Frontal cortex (tissue), 3 donors: ENCODE measurements at regions not wholly inside any gene's neighbourhood (a gene's known extent, or its start where the extent isn't known, plus 50 kb on each side); places are given as distances from the start of the nearest gene placed in this dataset.
"Not testable (repeated sequence)": the region's sequence is repeated elsewhere in the genome, so short reads cannot be mapped to it uniquely, and the experiment has no call there.

Experiments used
- DNase-seq, 2 donors: peaks; one replicate each; pipeline ENCODE4 v3.0.0; 2012; ENCODE audit warnings: low spot score in 2 of 2
- FAIRE-seq: peaks from 2 replicates; lab custom pipeline; 2012; peaks lifted over from hg19 to GRCh38; lab: Jason Lieb, UNC
- donor health status: control.
- donor health status: control.
- donor health status: control.

DNA sequence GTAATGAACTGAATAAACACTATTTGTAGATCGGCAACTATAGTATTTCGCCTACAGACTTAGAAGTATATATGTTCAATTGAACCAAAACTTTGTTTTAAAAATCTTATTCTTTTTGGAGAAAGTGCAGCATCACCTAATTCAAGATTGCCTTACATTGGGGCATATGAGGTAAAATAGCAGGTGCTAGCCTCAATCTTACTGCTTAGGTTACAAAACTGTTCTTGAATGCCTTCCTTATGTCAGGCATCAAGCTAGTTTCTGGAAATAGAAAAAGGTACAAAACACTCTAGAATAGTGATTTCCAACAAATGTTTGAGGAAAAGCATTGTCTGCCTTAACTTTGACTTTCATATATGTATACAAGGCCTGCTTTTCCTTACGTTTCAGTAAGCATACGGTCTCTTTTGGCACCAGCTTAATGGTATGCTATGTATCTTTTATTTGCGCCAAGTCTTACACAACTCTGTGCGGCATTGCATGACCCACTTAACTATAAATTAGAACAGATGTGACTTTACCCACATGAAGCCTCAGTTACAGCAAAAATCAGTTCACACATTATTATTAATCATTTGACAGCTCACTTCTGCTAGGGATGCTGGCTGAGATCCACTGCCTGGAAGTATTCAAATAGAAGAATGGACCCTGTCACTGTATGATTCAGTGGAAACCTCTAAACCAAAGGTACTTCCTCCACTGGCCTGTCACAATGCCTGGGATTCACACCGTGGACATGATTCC lies 174.1 kb downstream of the PRELID2 start:
- no peak for DNase-seq
- FAIRE-seq, result no peak

DNA sequence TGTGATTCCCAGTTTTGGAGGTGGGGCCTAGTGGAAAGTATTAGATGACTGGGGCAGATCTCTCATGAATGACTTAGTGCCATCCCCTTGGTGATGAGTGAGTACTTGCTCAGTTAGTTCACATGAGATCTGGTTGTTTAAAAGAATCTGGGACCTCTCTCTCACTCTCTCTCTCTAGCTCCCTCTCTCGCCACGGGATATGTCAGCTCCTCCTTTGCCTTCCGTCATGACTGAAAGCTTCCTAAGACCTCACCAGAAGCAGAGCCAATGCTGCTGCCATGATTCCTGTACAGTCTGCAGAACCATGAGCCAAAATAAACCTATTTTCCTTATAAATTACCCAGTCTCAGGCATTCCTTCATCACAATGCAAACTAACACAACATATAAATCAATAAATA lies 176.7 kb downstream of the PRELID2 start:
- FAIRE-seq, result no peak
- DNase-seq, result no peak

DNA sequence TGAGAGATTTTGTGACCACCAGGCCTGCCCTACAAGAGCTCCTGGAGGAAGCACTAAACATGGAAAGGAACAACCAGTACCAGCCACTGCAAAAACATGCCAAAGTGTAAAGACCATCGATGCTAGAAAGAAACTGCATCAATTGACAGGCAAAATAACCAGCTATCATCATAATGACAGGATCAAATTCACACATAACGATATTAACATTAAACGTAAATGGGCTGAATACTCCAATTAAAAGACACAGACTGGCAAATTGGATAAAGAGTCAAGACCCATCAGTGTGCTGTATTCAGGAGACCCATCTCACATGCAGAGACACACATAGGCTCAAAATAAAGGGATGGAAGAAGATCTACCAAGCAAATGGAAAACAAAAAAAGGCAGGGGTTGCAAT lies 182.4 kb downstream of the PRELID2 start:
- FAIRE-seq, DNase-seq: not testable (repeated sequence)

DNA sequence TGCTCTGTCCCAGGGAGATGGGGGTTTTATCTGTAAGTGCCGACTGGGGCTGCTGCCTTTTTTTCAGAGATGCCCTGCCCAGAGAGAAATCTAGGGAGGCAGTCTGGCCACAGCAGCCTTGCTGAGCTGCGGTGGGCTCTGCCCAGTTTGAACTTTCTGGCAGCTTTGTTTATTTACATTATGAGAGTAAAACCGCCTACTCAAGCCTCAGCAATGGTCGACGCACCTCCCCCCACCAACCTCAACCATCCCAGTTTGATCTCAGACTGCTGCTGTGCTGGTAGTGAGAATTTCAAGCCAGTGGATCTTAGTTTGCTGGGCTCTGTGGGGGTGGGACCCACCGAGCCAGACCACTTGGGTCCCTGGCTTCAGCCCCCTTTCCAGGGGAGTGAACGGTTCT lies 188.0 kb downstream of the PRELID2 start:
- DNase-seq, FAIRE-seq: not testable (repeated sequence)

DNA sequence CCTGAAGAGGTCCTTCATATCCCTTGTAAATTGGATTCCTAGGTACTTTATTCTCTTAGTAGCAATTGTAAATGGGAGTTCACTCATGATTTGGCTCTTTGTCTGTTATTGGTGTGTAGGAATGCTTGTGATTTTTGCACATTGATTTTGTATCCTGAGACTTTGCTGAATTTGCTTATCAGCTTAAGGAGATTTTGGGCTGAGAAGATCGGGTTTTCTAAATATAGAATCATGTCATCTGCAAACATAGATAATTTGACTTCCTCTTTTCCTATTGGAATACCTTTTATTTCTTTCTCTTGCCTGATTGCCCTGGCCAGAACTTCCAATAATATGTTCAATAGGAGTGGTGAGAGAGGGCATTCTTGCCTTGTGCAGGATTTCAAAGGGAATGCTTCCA lies 191.9 kb downstream of the PRELID2 start:
- not testable (repeated sequence) for DNase-seq

DNA sequence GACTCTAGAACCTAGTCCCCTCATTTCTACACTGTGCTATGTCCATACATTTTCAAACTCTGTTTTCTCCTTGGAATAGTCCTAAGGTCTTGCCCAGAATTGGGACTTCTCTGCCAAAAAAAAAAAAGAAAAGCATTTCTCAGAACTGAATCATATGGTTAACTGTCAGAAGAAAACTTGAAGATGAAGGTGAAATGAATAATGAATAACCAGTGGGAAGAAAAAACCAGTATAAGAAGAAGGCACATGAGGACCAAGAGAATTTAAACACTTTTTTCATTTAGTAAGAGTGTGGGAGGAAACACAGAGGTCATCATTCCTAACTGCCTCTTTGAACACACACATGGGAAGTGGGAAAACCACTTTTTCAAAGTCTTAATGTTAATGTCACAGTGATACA lies 197.7 kb downstream of the PRELID2 start:
- DNase-seq (no peak), FAIRE-seq (no peak)

More for the DNA sequence above, 191.9 kb downstream of the PRELID2 start:
- not testable (repeated sequence) for FAIRE-seq

DNA sequence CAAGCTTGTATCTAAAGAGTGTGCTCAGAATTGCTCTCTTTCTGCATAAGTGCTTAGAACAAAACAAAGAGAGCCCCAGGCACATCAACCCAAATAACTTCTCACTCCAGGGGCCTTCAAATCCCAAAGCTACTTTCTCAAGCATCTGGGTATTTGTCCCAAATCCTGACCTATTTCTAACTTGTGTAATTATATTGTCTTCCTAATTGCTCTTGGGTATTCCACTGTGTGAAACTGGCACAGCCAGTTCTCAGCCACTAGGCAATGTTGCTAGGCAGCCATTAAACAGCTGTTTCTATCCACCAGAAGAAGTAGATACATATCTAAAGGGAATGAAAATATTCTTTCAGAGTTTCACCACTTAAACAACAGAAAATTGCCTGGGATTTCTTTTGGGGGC lies 198.8 kb downstream of the PRELID2 start:
- FAIRE-seq (no peak), DNase-seq (no peak)

DNA sequence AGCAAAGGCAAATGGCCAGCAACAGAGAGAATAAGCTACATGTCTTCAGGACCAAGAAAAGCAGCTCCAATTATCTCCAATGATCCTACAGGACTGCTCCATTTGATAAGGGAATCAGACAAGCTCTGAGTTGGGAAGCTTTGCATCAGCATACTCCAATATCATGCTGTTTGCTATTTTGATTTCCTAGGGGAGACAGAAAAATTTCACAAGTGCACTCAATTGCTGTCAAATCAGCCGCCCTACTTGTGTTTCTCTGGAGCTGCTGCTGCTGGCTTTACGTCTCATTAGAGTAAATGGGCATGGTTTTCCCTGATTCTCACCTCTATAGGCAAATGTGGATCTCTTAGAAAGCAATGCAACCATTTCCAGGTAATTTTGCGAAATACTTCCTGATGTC lies 201.7 kb downstream of the PRELID2 start:
- no peak for DNase-seq

DNA sequence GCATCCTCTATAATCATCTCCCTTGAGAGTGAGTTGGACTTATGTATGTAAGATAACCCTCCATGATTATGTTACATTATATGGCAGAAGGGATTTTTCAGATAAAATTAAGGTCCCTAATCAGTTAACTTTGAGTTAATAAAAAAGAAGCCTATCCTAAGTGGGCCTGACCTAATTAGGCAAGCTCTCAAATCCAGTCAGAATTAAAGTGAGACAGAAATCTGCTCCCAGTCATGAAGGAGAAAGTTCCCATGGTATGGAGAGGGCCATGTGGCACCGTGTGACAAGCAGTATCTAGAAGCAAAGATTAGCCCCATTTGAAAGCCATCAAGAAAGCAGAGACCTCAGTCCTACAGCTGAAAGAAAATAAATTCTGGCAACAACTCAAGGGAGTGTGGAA lies 202.4 kb downstream of the PRELID2 start:
- DNase-seq (no peak), FAIRE-seq (no peak)

More for the DNA sequence above, 201.7 kb downstream of the PRELID2 start:
- no peak for FAIRE-seq

DNA sequence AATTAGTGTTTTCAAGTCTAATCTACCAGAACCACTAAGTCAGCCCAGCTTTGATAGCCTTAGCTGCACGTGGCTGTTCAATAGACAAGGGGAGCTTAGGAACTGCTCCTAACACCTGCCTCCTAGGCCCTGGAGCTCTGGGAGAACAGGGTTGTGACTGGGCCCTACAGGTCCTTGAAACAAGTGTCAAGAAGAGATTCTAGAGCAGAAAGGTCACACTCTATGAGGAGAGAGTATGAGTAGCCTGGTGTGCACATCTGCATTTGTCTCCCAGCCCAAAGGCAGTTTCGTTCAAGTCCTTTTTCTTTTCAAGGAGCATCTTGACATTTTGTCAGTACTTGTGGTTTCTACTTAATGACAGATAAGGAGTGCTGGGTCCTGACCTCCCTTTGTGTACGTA lies 206.1 kb downstream of the PRELID2 start:
- DNase-seq, result no peak
- FAIRE-seq, result no peak

DNA sequence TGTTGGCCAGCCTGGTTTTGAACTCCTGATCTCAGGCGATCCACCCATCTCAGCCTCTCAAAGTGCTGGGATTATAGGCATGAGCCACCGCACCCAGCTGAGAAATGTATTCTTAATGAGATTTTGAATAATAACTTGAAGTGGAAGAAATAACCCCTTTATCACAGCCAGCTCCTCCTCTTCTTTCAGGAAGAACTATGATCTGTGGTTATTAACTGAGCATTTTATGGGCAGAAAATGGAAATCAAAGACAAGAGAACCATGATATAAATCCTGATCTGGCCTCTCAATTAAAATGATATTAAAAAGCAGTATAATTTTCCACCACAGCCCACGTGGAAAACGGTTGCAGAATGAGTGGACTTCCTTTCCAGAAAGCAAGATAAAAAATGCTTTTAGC lies 206.6 kb downstream of the PRELID2 start:
- FAIRE-seq (no peak), DNase-seq (no peak)

DNA sequence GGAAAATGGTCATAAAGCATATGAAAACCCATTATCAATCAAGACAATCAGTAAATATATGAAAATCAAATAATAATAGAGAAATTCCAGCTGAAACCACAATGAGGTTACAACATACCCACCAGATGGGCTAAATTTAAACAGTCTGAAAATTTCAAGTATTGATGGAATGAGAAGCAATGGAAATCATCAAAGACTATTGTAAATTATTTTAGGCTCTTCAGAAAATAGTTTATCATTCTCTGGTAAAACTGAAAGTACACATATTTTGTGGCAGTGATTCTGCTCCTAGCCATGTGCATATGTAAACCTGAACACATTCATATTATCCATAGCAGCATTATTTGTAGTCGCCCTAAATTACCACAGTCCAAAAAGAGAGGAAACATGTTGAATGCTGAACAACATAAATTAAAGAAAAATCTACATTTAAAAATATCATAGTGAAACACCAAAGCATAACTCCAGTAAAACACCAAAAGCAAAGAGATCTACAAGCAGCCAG lies 215.3 kb downstream of the PRELID2 start:
- no peak for DNase-seq
- no peak for FAIRE-seq

DNA sequence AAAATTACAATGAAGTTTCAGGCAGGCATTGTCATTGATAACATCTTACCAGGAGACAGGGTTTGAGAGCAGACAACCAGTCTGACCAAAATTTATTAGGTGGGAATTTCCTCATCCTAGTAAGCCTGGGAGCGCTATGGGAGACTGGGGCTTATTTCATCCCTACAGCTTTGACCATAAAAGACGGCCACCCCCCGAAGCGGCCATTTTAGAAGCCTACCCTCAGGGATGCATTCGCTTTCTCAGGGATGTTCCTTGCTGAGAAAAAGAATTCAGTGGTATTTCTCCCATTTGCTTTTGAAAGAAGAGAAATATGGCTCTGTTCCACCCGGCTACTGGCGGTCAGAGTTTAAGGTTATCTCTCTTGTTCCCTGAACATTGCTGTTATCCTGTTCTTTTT lies 218.4 kb downstream of the PRELID2 start:
- DNase-seq, FAIRE-seq: not testable (repeated sequence)

DNA sequence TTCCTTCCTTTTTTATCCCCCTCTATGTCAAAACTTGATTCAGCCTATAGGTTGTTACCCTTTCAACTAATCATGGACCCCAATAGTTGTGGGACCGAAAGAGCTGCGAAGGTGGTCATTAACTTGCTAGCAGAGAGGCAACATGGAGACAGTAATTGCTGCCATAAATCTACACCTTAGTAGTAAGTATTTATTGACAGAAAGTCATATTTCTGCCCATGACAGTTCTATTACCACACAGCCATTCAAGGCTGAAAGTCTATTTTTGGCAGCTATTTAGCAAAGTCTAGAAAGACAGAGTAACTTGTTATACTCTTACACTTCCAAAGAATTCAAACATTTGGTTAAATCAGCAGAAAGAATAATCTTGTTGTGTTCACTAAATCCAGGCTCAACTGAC lies 236.2 kb downstream of the PRELID2 start:
- DNase-seq, result no peak
- no peak for FAIRE-seq

DNA sequence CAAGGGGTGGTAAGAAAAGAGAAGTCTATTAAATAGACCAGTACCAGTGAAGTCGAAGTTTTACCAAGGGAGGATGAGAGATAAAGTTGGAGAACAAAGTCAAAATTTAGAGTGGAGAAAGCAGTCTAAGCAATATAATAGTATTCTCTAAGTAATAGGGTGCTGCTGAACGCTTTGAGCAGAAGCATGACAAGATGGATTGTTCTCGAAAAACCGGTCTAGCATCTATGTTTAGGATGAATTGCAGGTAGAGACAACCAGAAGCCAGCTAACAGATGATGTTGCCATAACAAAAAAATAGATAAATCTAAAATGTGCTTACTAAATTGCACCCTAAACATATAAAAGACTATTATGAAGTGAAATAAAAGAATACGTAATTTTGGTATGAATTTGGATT lies 237.0 kb downstream of the PRELID2 start:
- no peak for DNase-seq
- no peak for FAIRE-seq

DNA sequence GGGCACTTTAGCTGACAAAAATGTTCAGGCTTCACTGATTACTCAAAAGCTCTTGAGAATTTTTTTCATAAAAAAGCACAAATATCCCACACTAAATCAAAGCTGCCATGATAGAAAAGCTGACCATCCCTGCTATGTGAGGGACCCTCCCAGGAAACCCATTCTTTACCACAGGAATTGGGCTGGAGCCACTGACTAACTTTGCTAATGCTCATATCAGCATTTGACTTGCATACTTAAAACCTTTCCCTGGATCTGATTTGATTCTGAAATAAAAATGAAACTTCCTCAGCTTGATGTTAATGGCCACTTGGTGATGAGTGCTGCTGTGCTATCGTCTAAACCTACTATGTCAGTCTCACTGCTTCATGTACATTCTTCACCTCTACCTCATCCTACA lies 243.6 kb downstream of the PRELID2 start:
- FAIRE-seq (no peak), DNase-seq (no peak)

DNA sequence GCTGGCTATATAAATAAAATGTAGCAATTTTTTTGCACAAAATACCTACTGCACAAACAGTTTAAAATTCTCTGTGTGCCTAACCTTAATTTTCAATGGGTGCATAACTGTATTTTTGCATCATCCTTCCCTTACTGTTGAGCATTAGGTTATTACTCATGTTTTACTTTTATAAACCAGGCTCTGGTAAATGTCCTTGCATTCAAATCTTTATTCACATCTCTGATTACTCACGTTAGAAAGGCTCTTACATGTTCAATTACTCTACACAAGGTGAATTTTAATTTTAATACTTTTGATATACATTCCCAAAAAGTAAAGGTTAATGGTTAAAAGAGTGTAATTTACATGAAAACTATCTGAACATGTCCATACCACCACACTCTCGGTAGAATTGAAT lies 246.1 kb downstream of the PRELID2 start:
- no peak for DNase-seq
- FAIRE-seq, result no peak

DNA sequence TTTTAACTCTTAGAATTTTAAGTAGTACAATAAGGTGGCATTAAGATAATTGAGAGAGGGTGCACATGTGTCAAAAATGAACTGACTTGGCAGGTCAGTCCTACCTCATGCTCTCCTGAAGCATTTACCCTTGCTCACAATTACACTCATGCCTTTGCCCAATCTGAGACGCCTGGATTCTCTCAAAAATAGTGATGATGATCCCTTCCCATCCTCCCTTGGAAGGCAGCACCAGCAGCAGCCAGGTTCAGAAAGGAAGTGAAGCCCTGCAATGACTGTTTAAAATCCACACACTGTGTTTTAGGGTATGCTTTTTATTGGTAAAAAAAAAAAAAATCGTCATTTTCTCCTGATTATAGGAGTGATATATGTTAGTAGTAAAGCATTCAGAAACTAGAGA lies 246.6 kb downstream of the PRELID2 start:
- DNase-seq, result no peak
- no peak for FAIRE-seq

DNA sequence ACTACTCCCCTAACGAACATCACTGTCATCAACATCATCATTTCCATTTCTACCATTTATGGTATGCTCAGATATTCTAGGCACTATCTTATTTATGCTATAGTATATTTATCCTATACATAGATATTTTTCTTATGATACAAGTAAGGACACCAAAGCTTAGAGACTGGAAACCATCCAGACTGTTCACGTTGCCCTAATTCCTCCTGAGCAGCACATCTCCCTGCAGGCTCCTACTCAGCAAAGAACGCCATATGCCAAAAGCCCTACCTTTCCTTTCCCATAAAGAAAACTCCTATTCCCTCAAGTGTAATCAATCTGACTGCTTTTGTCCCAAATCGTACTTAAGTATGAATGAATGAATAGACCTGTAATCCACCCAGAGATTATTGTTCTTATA lies 247.0 kb downstream of the PRELID2 start:
- DNase-seq (no peak), FAIRE-seq (no peak)

DNA sequence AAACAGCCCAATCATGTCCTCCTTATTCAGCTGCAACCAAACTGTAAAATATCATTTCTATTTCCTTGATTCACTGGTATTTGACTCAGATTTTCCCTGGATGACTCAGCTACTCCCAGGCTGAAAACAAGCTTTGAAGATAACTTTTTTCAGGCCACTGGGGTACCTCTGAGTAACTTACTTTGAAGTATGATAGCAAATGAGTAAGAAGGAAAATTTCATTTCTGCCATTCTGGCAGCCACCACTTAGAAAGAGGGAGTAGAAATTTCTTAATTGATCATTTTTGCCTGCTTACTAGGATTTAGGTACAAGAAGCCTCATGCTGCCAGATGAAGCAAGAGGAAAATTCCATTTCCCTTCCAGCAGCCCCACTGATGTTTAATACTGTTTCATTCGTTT lies 247.4 kb downstream of the PRELID2 start:
- no peak for DNase-seq

DNA sequence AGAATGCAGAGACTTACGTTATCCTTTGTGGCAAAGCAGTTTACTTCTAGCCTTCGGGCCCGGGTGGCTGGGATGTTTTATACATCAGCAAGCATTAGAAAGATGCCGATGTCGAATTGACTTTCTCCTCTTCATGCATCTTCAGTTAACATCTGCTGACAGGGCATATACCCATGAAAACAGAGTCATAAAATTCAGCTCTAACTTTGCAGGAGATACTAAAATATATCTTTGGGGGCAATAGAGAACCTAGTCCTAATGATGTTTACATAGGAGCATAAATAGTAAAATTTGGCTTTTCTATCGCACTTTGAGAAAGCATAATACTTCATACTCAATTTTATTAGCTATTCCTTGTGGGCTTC lies 247.9 kb downstream of the PRELID2 start:
- no peak for DNase-seq
- no peak for FAIRE-seq

More for the DNA sequence above, 247.4 kb downstream of the PRELID2 start:
- FAIRE-seq, result no peak
